HCT116 (cell line): ENCODE measurements at regions not wholly inside any gene's neighbourhood (a gene's known extent, or its start where the extent isn't known, plus 50 kb on each side); places are given as distances from the start of the nearest gene placed in this dataset.

ENCODE experiments used
- CBX3 ChIP-seq: IDR thresholded peaks from 2 replicates; pipeline ENCODE4 v1.6.1; 2012; ENCODE audit warnings: low read depth
- EZH2 ChIP-seq: fragments of 200-600 bp; sonication (generic); IDR thresholded peaks from 2 replicates; pipeline ENCODE4 v1.6.1; 2017; ENCODE audit warnings: antibody characterized with exemption, mixed run types
- JUND ChIP-seq: IDR thresholded peaks from 2 replicates; pipeline ENCODE4 v1.6.1; 2012
- POLR2A ChIP-seq: IDR thresholded peaks from 2 replicates; pipeline ENCODE4 v1.7.0; 2011; ENCODE audit warnings: borderline replicate concordance; ENCODE audit not compliant: insufficient read depth, insufficient read length; ENCODE audit errors: extremely low read depth
- RAD21 ChIP-seq: IDR thresholded peaks from 2 replicates; pipeline ENCODE4 v1.6.1; 2012; ENCODE audit warnings: low read depth, mild to moderate bottlenecking
- SIN3A ChIP-seq: IDR thresholded peaks from 2 replicates; pipeline ENCODE4 v1.6.1; 2012; ENCODE audit warnings: low read depth
- ZFX ChIP-seq: fragments of 450-650 bp; IDR thresholded peaks from 2 replicates; pipeline ENCODE4 v1.6.1; 2017
- TF ChIP-seq, protein P1 (sequence below), 3 experiments: fragments of 200-600 bp in 1 of 3; sonication (generic) in 1 of 3; IDR thresholded peaks in 2 of 3; conservative IDR thresholded peaks in 1 of 3; 2 replicates each; pipeline ENCODE4 v1.5.1; 2012 to 2017; ENCODE audit warnings: low read depth in 2 of 3, low read length in 2 of 3, antibody characterized with exemption in 1 of 3, borderline replicate concordance in 1 of 3, control low read depth in 1 of 3, mild to moderate bottlenecking in 1 of 3, mixed read lengths in 1 of 3, mixed run types in 1 of 3, moderate library complexity in 1 of 3; ENCODE audit not compliant: insufficient read depth in 1 of 3
- TF ChIP-seq, protein P2 (sequence below): IDR thresholded peaks from 2 replicates; pipeline ENCODE4 v1.6.1; 2012
- TF ChIP-seq, protein P3 (sequence below): IDR thresholded peaks from 2 replicates; pipeline ENCODE4 v1.6.1; 2012; ENCODE audit warnings: low read depth

DNA sequence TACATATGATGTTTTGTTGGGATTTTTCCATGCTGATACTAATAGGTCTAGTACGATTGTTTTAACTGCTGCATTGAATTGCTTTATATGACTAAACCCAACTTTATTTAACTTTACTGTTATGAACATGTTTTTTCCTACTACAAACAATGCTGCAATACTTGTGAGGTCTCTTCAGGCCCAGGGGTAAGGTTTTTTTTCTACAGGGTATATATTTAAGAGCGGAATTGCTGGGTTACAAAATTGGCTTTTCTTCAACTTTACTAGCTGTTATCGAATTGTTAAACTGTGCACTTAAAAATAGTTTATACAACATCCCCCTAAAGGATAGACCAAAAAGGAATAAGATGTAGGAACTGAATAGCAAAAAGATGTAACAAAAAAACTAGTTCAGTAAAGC lies 78.5 kb upstream of the TMEM178A start:
- TF ChIP-seq EZH2 (no peak), RAD21 (no peak), SIN3A (no peak), ZFX (no peak), CBX3 (no peak), POLR2A (no peak), JUND (no peak)
- TF ChIP-seq, protein P1, sequence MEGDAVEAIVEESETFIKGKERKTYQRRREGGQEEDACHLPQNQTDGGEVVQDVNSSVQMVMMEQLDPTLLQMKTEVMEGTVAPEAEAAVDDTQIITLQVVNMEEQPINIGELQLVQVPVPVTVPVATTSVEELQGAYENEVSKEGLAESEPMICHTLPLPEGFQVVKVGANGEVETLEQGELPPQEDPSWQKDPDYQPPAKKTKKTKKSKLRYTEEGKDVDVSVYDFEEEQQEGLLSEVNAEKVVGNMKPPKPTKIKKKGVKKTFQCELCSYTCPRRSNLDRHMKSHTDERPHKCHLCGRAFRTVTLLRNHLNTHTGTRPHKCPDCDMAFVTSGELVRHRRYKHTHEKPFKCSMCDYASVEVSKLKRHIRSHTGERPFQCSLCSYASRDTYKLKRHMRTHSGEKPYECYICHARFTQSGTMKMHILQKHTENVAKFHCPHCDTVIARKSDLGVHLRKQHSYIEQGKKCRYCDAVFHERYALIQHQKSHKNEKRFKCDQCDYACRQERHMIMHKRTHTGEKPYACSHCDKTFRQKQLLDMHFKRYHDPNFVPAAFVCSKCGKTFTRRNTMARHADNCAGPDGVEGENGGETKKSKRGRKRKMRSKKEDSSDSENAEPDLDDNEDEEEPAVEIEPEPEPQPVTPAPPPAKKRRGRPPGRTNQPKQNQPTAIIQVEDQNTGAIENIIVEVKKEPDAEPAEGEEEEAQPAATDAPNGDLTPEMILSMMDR (IDR thresholded peaks at IDR 0.05 in 2 of 3, conservative IDR thresholded peaks at IDR 0.05 in 1 of 3; ENCODE audit: borderline replicate concordance in 1 of 3, insufficient read depth in 1 of 3, low read depth in 2 of 3, low read length in 2 of 3): no peak
- TF ChIP-seq, protein P2, sequence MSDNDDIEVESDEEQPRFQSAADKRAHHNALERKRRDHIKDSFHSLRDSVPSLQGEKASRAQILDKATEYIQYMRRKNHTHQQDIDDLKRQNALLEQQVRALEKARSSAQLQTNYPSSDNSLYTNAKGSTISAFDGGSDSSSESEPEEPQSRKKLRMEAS: no peak
- TF ChIP-seq, protein P3, sequence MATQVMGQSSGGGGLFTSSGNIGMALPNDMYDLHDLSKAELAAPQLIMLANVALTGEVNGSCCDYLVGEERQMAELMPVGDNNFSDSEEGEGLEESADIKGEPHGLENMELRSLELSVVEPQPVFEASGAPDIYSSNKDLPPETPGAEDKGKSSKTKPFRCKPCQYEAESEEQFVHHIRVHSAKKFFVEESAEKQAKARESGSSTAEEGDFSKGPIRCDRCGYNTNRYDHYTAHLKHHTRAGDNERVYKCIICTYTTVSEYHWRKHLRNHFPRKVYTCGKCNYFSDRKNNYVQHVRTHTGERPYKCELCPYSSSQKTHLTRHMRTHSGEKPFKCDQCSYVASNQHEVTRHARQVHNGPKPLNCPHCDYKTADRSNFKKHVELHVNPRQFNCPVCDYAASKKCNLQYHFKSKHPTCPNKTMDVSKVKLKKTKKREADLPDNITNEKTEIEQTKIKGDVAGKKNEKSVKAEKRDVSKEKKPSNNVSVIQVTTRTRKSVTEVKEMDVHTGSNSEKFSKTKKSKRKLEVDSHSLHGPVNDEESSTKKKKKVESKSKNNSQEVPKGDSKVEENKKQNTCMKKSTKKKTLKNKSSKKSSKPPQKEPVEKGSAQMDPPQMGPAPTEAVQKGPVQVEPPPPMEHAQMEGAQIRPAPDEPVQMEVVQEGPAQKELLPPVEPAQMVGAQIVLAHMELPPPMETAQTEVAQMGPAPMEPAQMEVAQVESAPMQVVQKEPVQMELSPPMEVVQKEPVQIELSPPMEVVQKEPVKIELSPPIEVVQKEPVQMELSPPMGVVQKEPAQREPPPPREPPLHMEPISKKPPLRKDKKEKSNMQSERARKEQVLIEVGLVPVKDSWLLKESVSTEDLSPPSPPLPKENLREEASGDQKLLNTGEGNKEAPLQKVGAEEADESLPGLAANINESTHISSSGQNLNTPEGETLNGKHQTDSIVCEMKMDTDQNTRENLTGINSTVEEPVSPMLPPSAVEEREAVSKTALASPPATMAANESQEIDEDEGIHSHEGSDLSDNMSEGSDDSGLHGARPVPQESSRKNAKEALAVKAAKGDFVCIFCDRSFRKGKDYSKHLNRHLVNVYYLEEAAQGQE: no peak
